Liver (tissue), 3 donors: ENCODE measurements at regions not wholly inside any gene's neighbourhood (a gene's known extent, or its start where the extent isn't known, plus 50 kb on each side); places are given as distances from the start of the nearest gene placed in this dataset.

Source experiments
- ATF3 ChIP-seq: IDR thresholded peaks from 2 replicates; pipeline ENCODE4 v1.6.1; 2016; ENCODE audit warnings: antibody characterized with exemption
- CTCF ChIP-seq: fragments of 150-350 bp; IDR thresholded peaks from 2 replicates; pipeline ENCODE4 v1.5.1; 2017; ENCODE audit warnings: improper control_type of control experiment, low read depth, low read length; ENCODE audit not compliant: missing input control
- EGR1 ChIP-seq, 2 donors: IDR thresholded peaks; 2 replicates each; pipeline ENCODE4 v1.6.1; 2016 to 2018; ENCODE audit warnings: antibody characterized with exemption in 2 of 2, low read depth in 2 of 2
- HNF4A ChIP-seq, 2 donors: conservative IDR thresholded peaks; 2 replicates each; pipeline ENCODE4 v1.6.1; 2016; ENCODE audit warnings: antibody characterized with exemption in 2 of 2, mild to moderate bottlenecking in 2 of 2
- MAX ChIP-seq: IDR thresholded peaks from 2 replicates; pipeline ENCODE4 v1.6.1; 2016; ENCODE audit warnings: antibody characterized with exemption
- RAD21 ChIP-seq, 2 donors: IDR thresholded peaks; 2 replicates each; pipeline ENCODE4 v1.6.1; 2016; ENCODE audit warnings: antibody characterized with exemption in 2 of 2, mild to moderate bottlenecking in 2 of 2
- RXRA ChIP-seq, 2 donors: IDR thresholded peaks; 2 replicates each; pipeline ENCODE4 v1.6.1; 2017 to 2018; ENCODE audit warnings: antibody characterized with exemption in 2 of 2, mild to moderate bottlenecking in 1 of 2
- donor health status: healthy.
- donor health status: healthy.

GRCh38 chr1:218867066-218867465 is 306.6 kb upstream of the LYPLAL1 start:
- no peak for TF ChIP-seq CTCF
- no peak for TF ChIP-seq EGR1 (IDR thresholded peaks at IDR 0.05; ENCODE audit: low read depth in 2 of 2)
- no peak for TF ChIP-seq RXRA (IDR thresholded peaks at IDR 0.05)
- no peak for TF ChIP-seq HNF4A (conservative IDR thresholded peaks at IDR 0.05)
- no peak for TF ChIP-seq RAD21 (IDR thresholded peaks at IDR 0.05)
- TF ChIP-seq ATF3 = no peak
- TF ChIP-seq MAX = no peak
